ENCODE measurements at regions not wholly inside any gene's neighbourhood (a gene's known extent, or its start where the extent isn't known, plus 50 kb on each side); places are given as distances from the start of the nearest gene placed in this dataset.

- Mint-ChIP-seq H3K4me3 (no peak overlapping the region), H3K4me1 (peaks cover 13 to 26% (median 19%) of the 10 kb centered on the region in 4 donors), H3K9me3 (peaks cover 0 to 4% (median under 1%) of the 10 kb centered on the region in 8 donors), H3K36me3 (no peaks in the 10 kb centered on the region), H3K27ac (peak overlapping the region in 5 of 7 donors; percentile 22 to 78 (median 42)), H3K27me3 (no peaks in the 10 kb centered on the region)
- no peak for DNase-seq
- peaks cover 15% of the 10 kb centered on the region for H3K4me1 ChIP-seq (ENCODE audit: insufficient read depth, low read length)
- CTCF ChIA-PET (ENCODE audit: partially characterized antibody), result interaction anchor here (1.4 to 7.6 kb wide), 3 partner anchors 9 to 82 kb away, joined by 3 to 49 read pairs (median 4); no protein-coding TSS in a partner anchor
- intact Hi-C loops (cut with micrococcal nuclease), result no loop called here
- POLR2A ChIA-PET (ENCODE audit: partially characterized antibody), result interaction anchor here (10.6 kb wide), 1 partner anchor 62 kb away, joined by 352 read pairs; the partner anchor contains the start of gene FTH1
- H3K4me3 ChIP-seq (ENCODE audit: low read length in 2 of 2), result no peak overlapping the region
- no peaks in the 10 kb centered on the region for H3K27me3 ChIP-seq (ENCODE audit: insufficient read depth, low read length)
- H3K9me3 ChIP-seq (ENCODE audit: control insufficient read depth in 1 of 2, low read length in 2 of 2), result no peaks in the 10 kb centered on the region
- no peak overlapping the region for H3K27ac ChIP-seq (ENCODE audit: low read depth, low read length)
- H3K36me3 ChIP-seq (ENCODE audit: insufficient read depth, low read length), result no peaks in the 10 kb centered on the region
These were observed 62.7 kb upstream of the FTH1 start for GRCh38 chr11:62030071-62030684.

- Mint-ChIP-seq H3K27ac (peak overlapping the region; percentile 94 to 100 (median 100)), H3K36me3 (no peaks in the 10 kb centered on the region), H3K9me3 (peaks cover 0 to 3% (median 0%) of the 10 kb centered on the region in 8 donors), H3K4me1 (peaks cover 13 to 30% (median 23%) of the 10 kb centered on the region in 4 donors), H3K4me3 (peak overlapping the region in 2 of 8 donors; percentile 10 to 24), H3K27me3 (no peaks in the 10 kb centered on the region)
- CTCF ChIA-PET (ENCODE audit: partially characterized antibody), result interaction anchor here (3.3 to 7.6 kb wide), 2 partner anchors 55 to 59 kb away, joined by 31 to 49 read pairs; partner anchors contain the start of gene FTH1
- no peak overlapping the region for H3K4me3 ChIP-seq (ENCODE audit: low read length in 2 of 2)
- no peaks in the 10 kb centered on the region for H3K36me3 ChIP-seq (ENCODE audit: insufficient read depth, low read length)
- no peaks in the 10 kb centered on the region for H3K27me3 ChIP-seq (ENCODE audit: insufficient read depth, low read length)
- no peaks in the 10 kb centered on the region for H3K9me3 ChIP-seq (ENCODE audit: control insufficient read depth in 1 of 2, low read length in 2 of 2)
- intact Hi-C loops (cut with micrococcal nuclease), result no loop called here
- peaks cover 24% of the 10 kb centered on the region for H3K4me1 ChIP-seq (ENCODE audit: insufficient read depth, low read length)
- POLR2A ChIA-PET (ENCODE audit: partially characterized antibody), result interaction anchor here (0.6 to 10.6 kb wide), 8 partner anchors 7 to 235 kb away, joined by 3 to 352 read pairs (median 9); partner anchors contain the start of genes FEN1, FTH1 and TMEM258
- peak overlapping the region; percentile 86 for H3K27ac ChIP-seq (ENCODE audit: low read depth, low read length)
- DNase-seq, result no peak
These were observed 59.4 kb upstream of the FTH1 start for GRCh38 chr11:62026739-62027370.

GRCh38 chr11:62025487-62026105 is 58.2 kb upstream of the FTH1 start:
- intact Hi-C loops (cut with micrococcal nuclease), result loop anchor here (1.0 kb wide), 3 partner anchors 57 to 228 kb away; partner anchors contain the start of gene FTH1
- Mint-ChIP-seq H3K9me3 (peaks cover 0 to 10% (median 7%) of the 10 kb centered on the region in 8 donors), H3K27ac (peak overlapping the region; percentile 94 to 100 (median 100)), H3K36me3 (peaks cover 0 to 2% of the 10 kb centered on the region in 2 donors), H3K27me3 (no peaks in the 10 kb centered on the region), H3K4me3 (peak overlapping the region; percentile 67 to 91 (median 78)), H3K4me1 (peaks cover 13 to 30% (median 23%) of the 10 kb centered on the region in 4 donors)
- peak overlapping the region; percentile 86 for H3K27ac ChIP-seq (ENCODE audit: low read depth, low read length)
- no peaks in the 10 kb centered on the region for H3K27me3 ChIP-seq (ENCODE audit: insufficient read depth, low read length)
- H3K9me3 ChIP-seq (ENCODE audit: control insufficient read depth in 1 of 2, low read length in 2 of 2), result peaks cover 0 to 6% of the 10 kb centered on the region in 2 donors
- no peaks in the 10 kb centered on the region for H3K36me3 ChIP-seq (ENCODE audit: insufficient read depth, low read length)
- peak overlapping the region in 1 of 2 donors; percentile 35 for H3K4me3 ChIP-seq (ENCODE audit: low read length in 2 of 2)
- peaks cover 24% of the 10 kb centered on the region for H3K4me1 ChIP-seq (ENCODE audit: insufficient read depth, low read length)
- CTCF ChIA-PET (ENCODE audit: partially characterized antibody), result interaction anchor here (0.6 to 7.6 kb wide), 8 partner anchors 47 to 292 kb away, joined by 3 to 49 read pairs (median 4); partner anchors contain the start of gene FTH1
- POLR2A ChIA-PET (ENCODE audit: partially characterized antibody), result interaction anchor here (0.5 to 10.6 kb wide), 20 partner anchors 9 to 814 kb away, joined by 3 to 352 read pairs (median 4); partner anchors contain the start of genes FEN1, FTH1, TMEM258 and WDR74
- peak; percentile 90 to 98 (median 95) for DNase-seq

- CTCF ChIA-PET (ENCODE audit: partially characterized antibody), result interaction anchor here (0.6 to 7.6 kb wide), 8 partner anchors 46 to 292 kb away, joined by 3 to 49 read pairs (median 4); partner anchors contain the start of gene FTH1
- POLR2A ChIA-PET (ENCODE audit: partially characterized antibody), result interaction anchor here (0.5 to 10.6 kb wide), 20 partner anchors 9 to 815 kb away, joined by 3 to 352 read pairs (median 4); partner anchors contain the start of genes FEN1, FTH1, TMEM258 and WDR74
- Mint-ChIP-seq H3K4me3 (peak overlapping the region; percentile 17 to 91 (median 78)), H3K9me3 (peaks cover 0 to 14% (median 7%) of the 10 kb centered on the region in 8 donors), H3K36me3 (peaks cover 0 to 2% of the 10 kb centered on the region in 2 donors), H3K27me3 (no peaks in the 10 kb centered on the region), H3K27ac (peak overlapping the region; percentile 94 to 100 (median 100)), H3K4me1 (peaks cover 13 to 30% (median 23%) of the 10 kb centered on the region in 4 donors)
- intact Hi-C loops (cut with micrococcal nuclease), result loop anchor here (1.0 kb wide), 3 partner anchors 57 to 228 kb away; partner anchors contain the start of gene FTH1
- no peak for DNase-seq
- H3K27me3 ChIP-seq (ENCODE audit: insufficient read depth, low read length), result no peaks in the 10 kb centered on the region
- H3K4me1 ChIP-seq (ENCODE audit: insufficient read depth, low read length), result peaks cover 24% of the 10 kb centered on the region
- peak overlapping the region in 1 of 2 donors; percentile 12 for H3K4me3 ChIP-seq (ENCODE audit: low read length in 2 of 2)
- peak overlapping the region; percentile 86 for H3K27ac ChIP-seq (ENCODE audit: low read depth, low read length)
- peaks cover 0 to 6% of the 10 kb centered on the region in 2 donors for H3K9me3 ChIP-seq (ENCODE audit: control insufficient read depth in 1 of 2, low read length in 2 of 2)
- no peaks in the 10 kb centered on the region for H3K36me3 ChIP-seq (ENCODE audit: insufficient read depth, low read length)
These were observed 57.6 kb upstream of the FTH1 start for GRCh38 chr11:62024936-62025486.

GRCh38 chr11:62022211-62022610 is 54.8 kb upstream of the FTH1 start:
- Mint-ChIP-seq H3K9me3 (peaks cover 0 to 14% (median 7%) of the 10 kb centered on the region in 8 donors), H3K27ac (peak overlapping the region in 6 of 7 donors; percentile 70 to 100 (median 92)), H3K4me1 (peaks cover 15 to 30% (median 23%) of the 10 kb centered on the region in 4 donors), H3K4me3 (no peak overlapping the region), H3K36me3 (peaks cover 0 to 2% of the 10 kb centered on the region in 2 donors), H3K27me3 (no peaks in the 10 kb centered on the region)
- ChIA-PET CTCF (ENCODE audit: partially characterized antibody) (interaction anchor here (0.8 to 1.2 kb wide), 5 partner anchors 10 to 75 kb away, joined by 3 to 4 read pairs (median 3); no protein-coding TSS in a partner anchor), POLR2A (ENCODE audit: partially characterized antibody) (interaction anchor here (10.6 kb wide), 1 partner anchor 54 kb away, joined by 352 read pairs; the partner anchor contains the start of gene FTH1)
- DNase-seq, result no peak
- Histone ChIP-seq H3K36me3 (ENCODE audit: insufficient read depth, low read length) (no peaks in the 10 kb centered on the region), H3K27ac (ENCODE audit: low read depth, low read length) (no peak overlapping the region), H3K9me3 (ENCODE audit: control insufficient read depth in 1 of 2, low read length in 2 of 2) (peaks cover 0 to 6% of the 10 kb centered on the region in 2 donors), H3K27me3 (ENCODE audit: insufficient read depth, low read length) (no peaks in the 10 kb centered on the region), H3K4me3 (ENCODE audit: low read length in 2 of 2) (no peak overlapping the region), H3K4me1 (ENCODE audit: insufficient read depth, low read length) (peaks cover 24% of the 10 kb centered on the region)
- intact Hi-C loops (cut with micrococcal nuclease), result no loop called here

GRCh38 chr11:62020661-62021060 is 53.2 kb upstream of the FTH1 start:
- peaks cover 0 to 14% (median 7%) of the 10 kb centered on the region in 8 donors for H3K9me3 Mint-ChIP-seq
- Histone ChIP-seq H3K4me3 (ENCODE audit: low read length in 2 of 2) (no peak overlapping the region), H3K27me3 (ENCODE audit: insufficient read depth, low read length) (no peaks in the 10 kb centered on the region), H3K4me1 (ENCODE audit: insufficient read depth, low read length) (peaks cover 11% of the 10 kb centered on the region), H3K36me3 (ENCODE audit: insufficient read depth, low read length) (no peaks in the 10 kb centered on the region), H3K9me3 (ENCODE audit: control insufficient read depth in 1 of 2, low read length in 2 of 2) (peaks cover 0 to 6% of the 10 kb centered on the region in 2 donors), H3K27ac (ENCODE audit: low read depth, low read length) (no peak overlapping the region)
- ChIA-PET CTCF (ENCODE audit: partially characterized antibody) (no interaction called here), POLR2A (ENCODE audit: partially characterized antibody) (interaction anchor here (1.2 kb wide), 1 partner anchor 12 kb away, joined by 5 read pairs; no protein-coding TSS in a partner anchor)
- H3K27me3 Mint-ChIP-seq, result no peaks in the 10 kb centered on the region
- H3K36me3 Mint-ChIP-seq, result peaks cover 0 to 2% of the 10 kb centered on the region in 2 donors
- H3K4me3 Mint-ChIP-seq, result no peak overlapping the region
- no peak for DNase-seq
- H3K27ac Mint-ChIP-seq, result peak overlapping the region in 4 of 7 donors; percentile 15 to 90 (median 75)
- intact Hi-C loops (cut with micrococcal nuclease), result no loop called here
- H3K4me1 Mint-ChIP-seq, result peaks cover 9 to 23% (median 15%) of the 10 kb centered on the region in 4 donors
